Right cardiac atrium (tissue), 5 donors: ENCODE measurements at regions not wholly inside any gene's neighbourhood (a gene's known extent, or its start where the extent isn't known, plus 50 kb on each side); places are given as distances from the start of the nearest gene placed in this dataset.

Experiments used
- ATAC-seq, 2 donors: fragments of 200-7000 bp; cut with Tn5 transposase; one replicate each; pipeline versions ENCODE4 v1.8.0 to v1.9.1; 2020; ENCODE audit warnings: moderate library complexity in 2 of 2, mild to moderate bottlenecking in 1 of 2
- DNase-seq, 3 donors: peaks; one replicate each; pipeline ENCODE4 v3.0.0-alpha.2; 2020
- H3K27ac ChIP-seq: one replicate; pipeline ENCODE4 v1.5.1; 2013; ENCODE audit warnings: mild to moderate bottlenecking, low read length, control low read depth, moderate library complexity
- H3K27me3 ChIP-seq: one replicate; pipeline ENCODE4 v1.6.1; 2013; ENCODE audit not compliant: control insufficient read depth, insufficient read depth
- H3K4me1 ChIP-seq: one replicate; pipeline ENCODE4 v1.6.1; 2013; ENCODE audit warnings: low read length; ENCODE audit not compliant: control insufficient read depth, insufficient read depth
- H3K4me3 ChIP-seq: one replicate; pipeline ENCODE4 v1.5.1; 2013; ENCODE audit warnings: low read length, control low read depth
- H3K9me3 ChIP-seq: one replicate; pipeline ENCODE4 v1.6.1; 2013; ENCODE audit warnings: low read length; ENCODE audit not compliant: control insufficient read depth
- WGBS: extraction: QIAGEN DNeasy Blood & Tissue Kit; methylation state at CpG from one replicate; pipeline ENCODE4 v1.1.7; 2013; 5-methylcytosine and 5-hydroxymethylcytosine counted together
- intact Hi-C, 4 donors: fragments of 100-400 bp; cut with DNase I; formaldehyde crosslinking; loops; one replicate each; pipeline versions ENCODE4 v1.11.0 to v1.14.0; 2022 to 2023
- donor health status: healthy with polysubstance abuse.
- donor health status: DM: no; HTN: yes; CAD: no.
- donor health status: DM: no; HTN: no; CAD: no.
- donor health status: DM: no; HTN: yes; CAD: no; lungs with severe emphysema.
- donor health status: DM: yes; HTN: yes; CAD: no.

DNA sequence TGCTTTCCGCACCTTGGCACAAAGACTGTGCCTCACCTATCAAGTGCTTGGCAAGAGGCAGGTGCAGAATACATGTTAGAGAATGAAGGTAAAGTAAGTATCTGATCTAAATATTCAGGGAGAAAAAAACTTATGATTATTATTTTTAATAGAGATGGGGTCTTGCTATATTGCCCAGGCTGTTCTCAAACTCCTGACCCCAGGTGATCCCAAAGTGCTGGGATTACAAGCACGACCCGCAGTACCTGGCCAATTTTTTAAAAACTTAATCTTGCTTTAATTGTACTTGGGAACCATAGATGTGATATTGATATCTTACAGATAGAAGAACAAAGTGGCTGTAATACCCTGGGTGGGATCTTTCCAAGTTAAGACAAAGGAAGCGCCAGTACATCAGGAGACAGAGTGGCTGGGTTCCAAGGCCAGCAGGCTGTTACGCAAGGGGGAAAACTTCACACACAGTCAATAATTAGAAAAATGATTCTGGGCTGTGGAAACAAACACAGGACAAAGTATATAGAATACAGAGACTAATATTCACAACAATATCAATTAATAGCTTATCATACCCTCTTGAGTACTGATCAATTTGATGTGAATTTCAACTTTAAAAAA, 58.6 kb upstream of the ATP1A1 start:
- Histone ChIP-seq H3K4me3 (no peak overlapping the region), H3K9me3 (no peaks in the 10 kb centered on the region), H3K27ac (no peak overlapping the region), H3K4me1 (no peaks in the 10 kb centered on the region), H3K27me3 (no peaks in the 10 kb centered on the region)
- intact Hi-C loops = no loop called here
- no peak for ATAC-seq
- no peak for DNase-seq
- 73% methylated on average over 5 of the region's 5 CpGs for WGBS

DNA sequence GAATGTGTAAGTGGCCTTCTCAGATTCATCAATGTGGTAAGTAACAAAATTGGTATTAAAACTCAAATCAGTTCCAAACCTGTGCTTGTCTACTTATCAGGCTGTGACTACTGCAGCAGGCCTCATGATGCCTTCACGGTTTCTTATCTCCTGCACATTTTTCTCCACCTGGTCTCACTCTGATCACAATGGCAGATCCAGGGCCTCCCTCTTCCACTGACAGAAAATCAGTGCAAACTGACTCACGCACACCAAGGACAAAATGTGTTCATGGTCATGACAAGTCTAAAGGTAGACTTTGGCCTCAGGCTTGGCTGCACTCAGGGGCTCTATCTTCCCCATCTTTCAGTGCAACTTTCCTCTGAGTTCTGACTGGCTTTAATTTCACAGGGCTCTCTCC, 56.7 kb upstream of the ATP1A1 start:
- Histone ChIP-seq H3K27ac (no peak overlapping the region), H3K9me3 (no peaks in the 10 kb centered on the region), H3K4me3 (no peak overlapping the region), H3K27me3 (no peaks in the 10 kb centered on the region), H3K4me1 (no peaks in the 10 kb centered on the region)
- intact Hi-C loops = no loop called here
- WGBS = 74% methylated on average over 2 of the region's 2 CpGs
- DNase-seq (no peak), ATAC-seq (no peak)

DNA sequence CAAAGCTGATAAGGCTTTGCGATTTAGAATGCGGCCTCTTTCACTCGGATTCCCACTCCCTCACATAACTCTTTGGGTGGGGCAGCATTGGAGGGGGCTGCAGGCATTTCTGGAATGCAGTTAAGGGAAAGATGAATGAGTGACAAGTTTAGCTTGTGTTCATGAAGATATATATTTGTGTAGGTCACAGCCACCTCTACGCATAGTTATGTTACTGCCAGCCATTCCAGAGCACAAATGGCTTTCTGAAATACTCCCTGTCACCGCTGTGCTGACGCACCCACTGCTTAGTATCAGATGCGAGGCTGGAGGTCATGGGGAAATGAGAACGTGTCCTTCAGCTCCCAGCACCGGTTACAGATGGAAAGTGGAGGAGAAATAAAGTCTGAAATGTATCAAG, 54.1 kb upstream of the ATP1A1 start:
- Histone ChIP-seq H3K27me3 (no peaks in the 10 kb centered on the region), H3K4me1 (no peaks in the 10 kb centered on the region), H3K9me3 (no peaks in the 10 kb centered on the region), H3K27ac (no peak overlapping the region), H3K4me3 (no peak overlapping the region)
- ATAC-seq (peak; percentile 47 to 74), DNase-seq (no peak)
- intact Hi-C loops = no loop called here
- WGBS = 47% methylated on average over 9 of the region's 9 CpGs

DNA sequence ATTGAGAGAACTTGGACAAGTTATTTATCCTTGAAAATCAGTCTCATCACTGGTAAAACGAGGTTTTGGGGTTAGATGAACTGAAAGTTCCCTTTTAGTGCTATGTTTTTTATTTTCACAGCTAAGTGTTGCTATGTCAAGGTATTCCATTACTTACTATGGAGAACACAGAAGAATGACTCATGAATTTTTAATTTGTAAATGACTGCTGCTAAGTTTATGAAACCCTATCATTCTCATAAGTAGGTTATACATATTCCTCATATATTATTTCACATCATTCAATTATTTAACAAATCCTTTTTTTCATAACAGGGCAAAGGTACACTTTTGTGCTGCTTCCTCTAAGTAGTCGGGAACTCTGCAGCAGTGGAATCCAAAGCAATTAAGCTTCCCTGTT, 52.2 kb upstream of the ATP1A1 start:
- H3K4me1 ChIP-seq = peaks cover 3% of the 10 kb centered on the region
- no peak overlapping the region for H3K4me3 ChIP-seq
- ATAC-seq = no peak
- no peaks in the 10 kb centered on the region for H3K9me3 ChIP-seq
- whole genome bisulfite sequencing = 66% methylated on average over 2 of the region's 2 CpGs
- intact Hi-C loops = no loop called here
- no peaks in the 10 kb centered on the region for H3K27me3 ChIP-seq
- no peak overlapping the region for H3K27ac ChIP-seq
- no peak for DNase-seq

DNA sequence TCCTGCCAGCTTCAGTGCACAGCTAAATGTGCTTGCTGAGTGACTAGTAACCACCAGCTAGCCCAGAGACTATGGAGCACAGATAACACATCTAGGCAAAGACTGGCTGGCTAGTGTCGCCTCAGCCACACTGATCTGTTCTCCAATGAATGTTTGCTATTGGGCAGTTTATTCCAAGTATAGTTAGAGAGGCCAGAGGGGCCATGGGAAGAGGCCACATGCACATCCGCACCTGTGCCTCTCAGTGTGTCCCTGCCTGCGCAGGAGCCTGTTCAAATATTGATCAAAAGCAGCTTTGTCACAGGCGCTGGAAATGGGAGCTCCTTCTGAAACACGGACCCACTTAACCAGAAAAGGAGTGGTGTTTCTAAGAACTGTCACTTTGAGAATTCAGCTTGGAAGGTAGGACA, 51.3 kb upstream of the ATP1A1 start:
- intact Hi-C loops = no loop called here
- H3K4me1 ChIP-seq = peaks cover 3% of the 10 kb centered on the region
- ATAC-seq (no peak), DNase-seq (no peak)
- H3K4me3 ChIP-seq = no peak overlapping the region
- no peaks in the 10 kb centered on the region for H3K9me3 ChIP-seq
- WGBS = 89% methylated on average over 5 of the region's 5 CpGs
- no peak overlapping the region for H3K27ac ChIP-seq
- H3K27me3 ChIP-seq = no peaks in the 10 kb centered on the region

DNA sequence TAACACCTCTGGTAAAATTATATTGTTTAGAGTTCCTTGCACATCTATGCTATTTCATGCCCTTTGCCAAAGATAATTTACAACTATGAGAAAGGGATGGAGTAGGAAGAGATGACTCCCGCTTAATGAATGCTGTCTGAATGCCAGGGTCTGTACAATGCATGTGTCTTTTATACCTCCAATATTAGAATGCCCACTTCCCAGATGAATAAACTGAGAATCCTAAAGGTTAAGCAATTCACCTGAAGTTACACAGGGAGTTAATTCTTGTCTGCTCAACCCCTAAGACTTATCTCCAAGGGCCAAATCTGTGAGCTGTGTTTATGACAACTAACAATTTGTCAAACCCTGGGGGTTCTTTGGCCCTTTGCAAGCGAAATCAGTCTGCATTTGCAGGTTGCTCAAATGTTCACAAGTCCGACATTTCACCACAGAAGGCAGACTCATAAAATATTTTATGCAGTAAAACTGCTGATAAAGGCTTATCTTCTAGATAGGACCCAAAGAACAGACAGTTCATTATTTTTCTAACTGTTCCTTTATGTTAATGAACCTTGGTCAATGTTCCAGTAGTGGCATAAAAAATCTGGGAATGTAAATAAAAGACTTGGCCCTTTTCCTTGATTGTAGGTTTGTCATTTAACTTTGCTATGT, 50.2 kb upstream of the ATP1A1 start:
- whole genome bisulfite sequencing = 75% methylated on average over 3 of the region's 3 CpGs
- Histone ChIP-seq H3K27me3 (no peaks in the 10 kb centered on the region), H3K27ac (no peak overlapping the region), H3K4me1 (peaks cover 3% of the 10 kb centered on the region), H3K9me3 (no peaks in the 10 kb centered on the region), H3K4me3 (no peak overlapping the region)
- ATAC-seq (no peak), DNase-seq (no peak)
- intact Hi-C loops = no loop called here
